Esophagus muscularis mucosa (tissue), 4 donors: ENCODE measurements at regions not wholly inside any gene's neighbourhood (a gene's known extent, or its start where the extent isn't known, plus 50 kb on each side); places are given as distances from the start of the nearest gene placed in this dataset.

Source experiments
- DNase-seq: peaks from one replicate; pipeline ENCODE4 v3.0.0-alpha.2; 2017; ENCODE audit errors: extremely low spot score
- H3K27ac ChIP-seq, 4 donors: fragments of 200-600 bp; sonication (generic); replicated peaks in 1 of 4; 1 replicate in 3 of 4; 2 replicates in 1 of 4; pipeline ENCODE4 v1.5.1; 2016 to 2019; ENCODE audit warnings: mild to moderate bottlenecking in 1 of 4
- H3K27me3 ChIP-seq, 4 donors: fragments of 200-600 bp; sonication (generic); one replicate each; pipeline versions ENCODE4 v1.5.1 to v1.6.0; 2016 to 2019
- H3K36me3 ChIP-seq, 4 donors: fragments of 200-600 bp; sonication (generic); one replicate each; pipeline ENCODE4 v1.5.1; 2016 to 2019
- H3K4me1 ChIP-seq, 4 donors: fragments of 200-600 bp; sonication (generic); one replicate each; pipeline ENCODE4 v1.5.1; 2016 to 2019
- H3K4me3 ChIP-seq, 4 donors: fragments of 200-600 bp; sonication (generic); 1 replicate in 2 of 4; 2 replicates in 2 of 4; pipeline ENCODE4 v1.5.1; 2016 to 2019; ENCODE audit warnings: mild to moderate bottlenecking in 4 of 4, moderate library complexity in 1 of 4
- H3K9me3 ChIP-seq, 4 donors: fragments of 200-600 bp; sonication (generic); 1 replicate in 3 of 4; 2 replicates in 1 of 4; pipeline ENCODE4 v1.5.1; 2016 to 2019
- CTCF ChIP-seq, 3 experiments: fragments of 200-600 bp in 2 of 3; fragments of 450-650 bp in 1 of 3; sonication (generic) in 2 of 3; IDR thresholded peaks; one replicate each; pipeline ENCODE4 v1.5.1; 2017 to 2019; ENCODE audit warnings: antibody characterized with exemption in 3 of 3, mild to moderate bottlenecking in 2 of 3, moderate library complexity in 1 of 3
- EP300 ChIP-seq: sonication (generic); formaldehyde crosslinking; IDR thresholded peaks from one replicate; pipeline ENCODE4 v1.6.1; 2017; ENCODE audit warnings: antibody characterized with exemption
- POLR2A ChIP-seq: fragments of 450-650 bp; IDR thresholded peaks from one replicate; pipeline ENCODE4 v1.6.1; 2017; ENCODE audit warnings: antibody characterized with exemption, moderate library complexity, mild to moderate bottlenecking, low read depth
- POLR2AphosphoS5 ChIP-seq, 2 donors: sonication (generic); formaldehyde crosslinking; IDR thresholded peaks; one replicate each; pipeline ENCODE4 v1.6.1; 2017; ENCODE audit warnings: antibody characterized with exemption in 2 of 2
- WGBS: methylation state at CpG from one replicate; pipeline ENCODE4 v1.1.5; 2018; 5-methylcytosine and 5-hydroxymethylcytosine counted together
- intact Hi-C: fragments of 100-400 bp; cut with DNase I; formaldehyde crosslinking; loops from one replicate; pipeline ENCODE4 v1.15.1; 2023

GRCh38 chr4:22573198-22573597 is 57.3 kb upstream of the ADGRA3 start:
- peak overlapping the region; percentile 25 to 53 (median 43) for H3K27ac ChIP-seq
- H3K36me3 ChIP-seq, result no peaks in the 10 kb centered on the region
- no peak for TF ChIP-seq POLR2A
- no peak for TF ChIP-seq EP300
- TF ChIP-seq CTCF (IDR thresholded peaks at IDR 0.05), result no peak
- no peak for TF ChIP-seq POLR2AphosphoS5 (IDR thresholded peaks at IDR 0.05)
- no peaks in the 10 kb centered on the region for H3K27me3 ChIP-seq
- H3K9me3 ChIP-seq, result peaks cover 0 to 24% (median 12%) of the 10 kb centered on the region in 4 donors
- intact Hi-C loops, result no loop called here
- WGBS, result 21% methylated on average over 2 of the region's 2 CpGs
- H3K4me3 ChIP-seq, result no peak overlapping the region
- peaks cover 0 to 21% (median 15%) of the 10 kb centered on the region in 4 donors for H3K4me1 ChIP-seq
- no peak for DNase-seq

- H3K4me1 ChIP-seq, result peaks cover 0 to 25% (median 17%) of the 10 kb centered on the region in 4 donors
- DNase-seq, result no peak
- peak overlapping the region; percentile 25 to 53 (median 46) for H3K27ac ChIP-seq
- TF ChIP-seq EP300, result no peak
- no peak for TF ChIP-seq POLR2A
- no peak for TF ChIP-seq CTCF (IDR thresholded peaks at IDR 0.05)
- no peak for TF ChIP-seq POLR2AphosphoS5 (IDR thresholded peaks at IDR 0.05)
- H3K27me3 ChIP-seq, result no peaks in the 10 kb centered on the region
- WGBS, result 40% methylated on average over 1 of the region's 1 CpG
- no peaks in the 10 kb centered on the region for H3K36me3 ChIP-seq
- H3K4me3 ChIP-seq, result no peak overlapping the region
- H3K9me3 ChIP-seq, result peaks cover 0 to 24% (median 12%) of the 10 kb centered on the region in 4 donors
- intact Hi-C loops, result no loop called here
Measured at GRCh38 chr4:22573641-22574040, 57.8 kb upstream of the ADGRA3 start.

- 88% methylated on average over 3 of the region's 3 CpGs for WGBS
- intact Hi-C loops, result no loop called here
Measured at GRCh38 chr4:22574424-22574823, 58.6 kb upstream of the ADGRA3 start.

GRCh38 chr4:22574880-22575279 is 59.0 kb upstream of the ADGRA3 start:
- Histone ChIP-seq H3K9me3 (peaks cover 0 to 13% (median 4%) of the 10 kb centered on the region in 4 donors), H3K27me3 (no peaks in the 10 kb centered on the region), H3K36me3 (no peaks in the 10 kb centered on the region), H3K4me1 (peaks cover 0 to 25% (median 17%) of the 10 kb centered on the region in 4 donors), H3K4me3 (no peak overlapping the region), H3K27ac (no peak overlapping the region)
- TF ChIP-seq EP300 (no peak), POLR2AphosphoS5 (IDR thresholded peaks at IDR 0.05) (no peak), POLR2A (no peak), CTCF (IDR thresholded peaks at IDR 0.05) (no peak)
- intact Hi-C loops, result no loop called here
- DNase-seq, result no peak
- WGBS, result 79% methylated on average over 1 of the region's 1 CpG

More at GRCh38 chr4:22574424-22574823, 58.6 kb upstream of the ADGRA3 start:
- Histone ChIP-seq H3K27ac (peak overlapping the region in 1 of 4 donors; percentile 53), H3K4me1 (peaks cover 0 to 25% (median 17%) of the 10 kb centered on the region in 4 donors), H3K36me3 (no peaks in the 10 kb centered on the region), H3K9me3 (peaks cover 0 to 16% (median 8%) of the 10 kb centered on the region in 4 donors), H3K4me3 (no peak overlapping the region), H3K27me3 (no peaks in the 10 kb centered on the region)
- no peak for DNase-seq
- TF ChIP-seq POLR2A, result no peak
- no peak for TF ChIP-seq POLR2AphosphoS5 (IDR thresholded peaks at IDR 0.05)
- no peak for TF ChIP-seq CTCF (IDR thresholded peaks at IDR 0.05)
- no peak for TF ChIP-seq EP300

GRCh38 chr4:22587253-22587652 is 71.4 kb upstream of the ADGRA3 start:
- no peaks in the 10 kb centered on the region for H3K27me3 ChIP-seq
- no peaks in the 10 kb centered on the region for H3K36me3 ChIP-seq
- intact Hi-C loops, result no loop called here
- DNase-seq, result peak; percentile 24
- H3K4me1 ChIP-seq, result no peaks in the 10 kb centered on the region
- H3K4me3 ChIP-seq, result no peak overlapping the region
- TF ChIP-seq EP300 (no peak), POLR2A (no peak), POLR2AphosphoS5 (IDR thresholded peaks at IDR 0.05) (no peak), CTCF (IDR thresholded peaks at IDR 0.05) (no peak)
- no peak overlapping the region for H3K27ac ChIP-seq
- no peaks in the 10 kb centered on the region for H3K9me3 ChIP-seq
- WGBS, result 88% methylated on average over 7 of the region's 7 CpGs
